ENCODE measurements at regions not wholly inside any gene's neighbourhood (a gene's known extent, or its start where the extent isn't known, plus 50 kb on each side); places are given as distances from the start of the nearest gene placed in this dataset.
"Not testable (repeated sequence)": the region's sequence is repeated elsewhere in the genome, so short reads cannot be mapped to it uniquely, and the experiment has no call there.

GRCh38 chr14:40762177-40762576 lies 844.5 kb upstream of the LRFN5 start:
- no peak for DNase-seq (ENCODE audit: low read depth in 4 of 4, low spot score in 2 of 4)

- no peak for DNase-seq (ENCODE audit: low read depth in 4 of 4, low spot score in 2 of 4)
Measured at GRCh38 chr14:40760704-40761103, 846.0 kb upstream of the LRFN5 start.

GRCh38 chr14:40758076-40758475 lies 848.6 kb upstream of the LRFN5 start:
- DNase-seq (ENCODE audit: low read depth in 4 of 4, low spot score in 2 of 4), result no peak

GRCh38 chr14:40757376-40757950 lies 849.2 kb upstream of the LRFN5 start:
- DNase-seq (ENCODE audit: low read depth in 4 of 4, low spot score in 2 of 4), result no peak

- no peak for DNase-seq (ENCODE audit: low read depth in 4 of 4, low spot score in 2 of 4)
Measured at GRCh38 chr14:40733206-40733605, 873.5 kb upstream of the LRFN5 start.

- no peak for DNase-seq (ENCODE audit: low read depth in 4 of 4, low spot score in 2 of 4)
Measured at GRCh38 chr14:40727107-40727506, 879.6 kb upstream of the LRFN5 start.

- DNase-seq (ENCODE audit: low read depth in 4 of 4, low spot score in 2 of 4), result no peak
Measured at GRCh38 chr14:40713387-40713786, 893.3 kb upstream of the LRFN5 start.

GRCh38 chr14:40697231-40697630 lies 909.4 kb upstream of the LRFN5 start:
- DNase-seq (ENCODE audit: low read depth in 4 of 4, low spot score in 2 of 4), result no peak

- DNase-seq (ENCODE audit: low read depth in 4 of 4, low spot score in 2 of 4), result no peak
Measured at GRCh38 chr14:40694023-40694422, 912.7 kb upstream of the LRFN5 start.

GRCh38 chr14:40691066-40691465 lies 915.6 kb upstream of the LRFN5 start:
- DNase-seq (ENCODE audit: low read depth in 4 of 4, low spot score in 2 of 4), result no peak

GRCh38 chr14:40685764-40686163 lies 920.9 kb upstream of the LRFN5 start:
- DNase-seq (ENCODE audit: low read depth in 4 of 4, low spot score in 2 of 4), result no peak

- no peak for DNase-seq (ENCODE audit: low read depth in 4 of 4, low spot score in 2 of 4)
Measured at GRCh38 chr14:40684328-40684727, 922.3 kb upstream of the LRFN5 start.

- DNase-seq (ENCODE audit: low read depth in 4 of 4, low spot score in 2 of 4), result no peak
Measured at GRCh38 chr14:40682131-40682913, 924.4 kb upstream of the LRFN5 start.

- no peak for DNase-seq (ENCODE audit: low read depth in 4 of 4, low spot score in 2 of 4)
Measured at GRCh38 chr14:40679256-40679655, 927.4 kb upstream of the LRFN5 start.

- DNase-seq (ENCODE audit: low read depth in 4 of 4, low spot score in 2 of 4), result not testable (repeated sequence)
Measured at GRCh38 chr14:40677206-40677605, 929.5 kb upstream of the LRFN5 start.

GRCh38 chr14:40674502-40674901 lies 932.2 kb upstream of the LRFN5 start:
- DNase-seq (ENCODE audit: low read depth in 4 of 4, low spot score in 2 of 4), result no peak

GRCh38 chr14:40656311-40656710 lies 950.4 kb upstream of the LRFN5 start:
- no peak for DNase-seq (ENCODE audit: low read depth in 4 of 4, low spot score in 2 of 4)

GRCh38 chr14:40652089-40652691 lies 954.5 kb upstream of the LRFN5 start:
- no peak for DNase-seq (ENCODE audit: low read depth in 4 of 4, low spot score in 2 of 4)

GRCh38 chr14:40630471-40630870 lies 976.2 kb upstream of the LRFN5 start:
- DNase-seq (ENCODE audit: low read depth in 4 of 4, low spot score in 2 of 4), result no peak

- DNase-seq (ENCODE audit: low read depth in 4 of 4, low spot score in 2 of 4), result not testable (repeated sequence)
Measured at GRCh38 chr14:40629551-40630137, 977.0 kb upstream of the LRFN5 start.

- no peak for DNase-seq (ENCODE audit: low read depth in 4 of 4, low spot score in 2 of 4)
Measured at GRCh38 chr14:40629144-40629543, 977.5 kb upstream of the LRFN5 start.

GRCh38 chr14:40623643-40624042 lies 983.0 kb upstream of the LRFN5 start:
- no peak for DNase-seq (ENCODE audit: low read depth in 4 of 4, low spot score in 2 of 4)

Measured in left renal cortex interstitium (tissue), 4 donors.